Lung (tissue), 11 donors: ENCODE measurements at regions not wholly inside any gene's neighbourhood (a gene's known extent, or its start where the extent isn't known, plus 50 kb on each side); places are given as distances from the start of the nearest gene placed in this dataset.

Experiments used
- ATAC-seq: fragments of 200-7000 bp; cut with Tn5 transposase; one replicate; pipeline ENCODE4 v1.9.1; 2020; ENCODE audit warnings: moderate number of reproducible peaks; ENCODE audit not compliant: insufficient read depth, low FRiP score
- DNase-seq, 3 donors: peaks; one replicate each; pipeline ENCODE4 v3.0.0-alpha.2; 2013 to 2017
- H3K27ac ChIP-seq, 2 donors: one replicate each; pipeline ENCODE4 v1.5.1; 2013; ENCODE audit warnings: mild to moderate bottlenecking in 2 of 2, moderate library complexity in 2 of 2, control low read depth in 1 of 2, inconsistent platforms in 1 of 2, low read depth in 1 of 2, low read length in 1 of 2
- H3K27me3 ChIP-seq, 3 donors: one replicate each; pipeline ENCODE4 v1.5.1; 2013; ENCODE audit warnings: low read length in 2 of 3; ENCODE audit not compliant: control insufficient read depth in 3 of 3, insufficient read depth in 3 of 3
- H3K36me3 ChIP-seq, 4 donors: one replicate each; pipeline ENCODE4 v1.5.1; 2013; ENCODE audit warnings: low read length in 4 of 4, mild to moderate bottlenecking in 1 of 4, moderate library complexity in 1 of 4; ENCODE audit not compliant: control insufficient read depth in 4 of 4, insufficient read depth in 4 of 4
- H3K4me1 ChIP-seq, 5 donors: one replicate each; pipeline ENCODE4 v1.5.1; 2013; ENCODE audit warnings: low read length in 5 of 5, mild to moderate bottlenecking in 2 of 5, moderate library complexity in 1 of 5; ENCODE audit not compliant: control insufficient read depth in 5 of 5, insufficient read depth in 5 of 5
- H3K4me3 ChIP-seq: one replicate; pipeline ENCODE4 v1.5.1; 2013; ENCODE audit warnings: mild to moderate bottlenecking, control low read depth, moderate library complexity
- H3K9ac ChIP-seq, 2 donors: one replicate each; pipeline ENCODE4 v1.5.1; 2013; ENCODE audit warnings: low read length in 2 of 2, control low read depth in 1 of 2; ENCODE audit not compliant: insufficient read depth in 1 of 2
- H3K9me3 ChIP-seq, 4 donors: one replicate each; pipeline ENCODE4 v1.5.1; 2013; ENCODE audit warnings: low read length in 3 of 4, mild to moderate bottlenecking in 1 of 4, moderate library complexity in 1 of 4; ENCODE audit not compliant: control insufficient read depth in 4 of 4, insufficient read depth in 3 of 4
- CTCF ChIP-seq: IDR thresholded peaks from 2 replicates; pipeline ENCODE4 v1.5.1; 2012; ENCODE audit warnings: mild to moderate bottlenecking; ENCODE audit errors: control extremely low read depth, extremely low read depth
- donor health status: control.
- donor health status: control.
- donor health status: Bipolar disorder and iron deficiency.
- donor health status: healthy.
- donor health status: DM: yes; HTN: yes; CAD: no.

GRCh38 chr6:77356821-77357220 lies 106.5 kb downstream of the HTR1B start:
- H3K4me3 ChIP-seq, result no peak overlapping the region
- no peaks in the 10 kb centered on the region for H3K9me3 ChIP-seq
- peaks cover 0 to 5% (median 0%) of the 10 kb centered on the region in 5 donors for H3K4me1 ChIP-seq
- DNase-seq, result no peak
- no peak overlapping the region for H3K27ac ChIP-seq
- H3K36me3 ChIP-seq, result no peaks in the 10 kb centered on the region
- H3K9ac ChIP-seq, result no peak overlapping the region
- ATAC-seq, result no peak
- no peaks in the 10 kb centered on the region for H3K27me3 ChIP-seq
- no peak for TF ChIP-seq CTCF

GRCh38 chr6:77354581-77354980 lies 108.7 kb downstream of the HTR1B start:
- Histone ChIP-seq H3K27ac (no peak overlapping the region), H3K27me3 (no peaks in the 10 kb centered on the region), H3K9ac (no peak overlapping the region), H3K4me3 (no peak overlapping the region), H3K9me3 (no peaks in the 10 kb centered on the region), H3K4me1 (no peaks in the 10 kb centered on the region), H3K36me3 (no peaks in the 10 kb centered on the region)
- no peak for DNase-seq
- ATAC-seq, result no peak
- no peak for TF ChIP-seq CTCF

- Histone ChIP-seq H3K27me3 (no peaks in the 10 kb centered on the region), H3K27ac (no peak overlapping the region), H3K9me3 (no peaks in the 10 kb centered on the region), H3K4me1 (no peaks in the 10 kb centered on the region), H3K9ac (no peak overlapping the region), H3K36me3 (no peaks in the 10 kb centered on the region), H3K4me3 (no peak overlapping the region)
- no peak for ATAC-seq
- TF ChIP-seq CTCF, result no peak
- no peak for DNase-seq
Observed at GRCh38 chr6:77353129-77353528, 110.2 kb downstream of the HTR1B start.
